Central memory CD8-positive, alpha-beta T cell (primary cell): ENCODE measurements at regions not wholly inside any gene's neighbourhood (a gene's known extent, or its start where the extent isn't known, plus 50 kb on each side); places are given as distances from the start of the nearest gene placed in this dataset.

Source experiments
- ATAC-seq: fragments of 150-1000 bp; cut with Tn5 transposase; replicated peaks from 2 replicates; pipeline ENCODE4 v1.10.0; 2022; ENCODE audit warnings: mild to moderate bottlenecking, moderate FRiP score, moderate number of reproducible peaks; ENCODE audit not compliant: poor library complexity, severe bottlenecking; ENCODE audit errors: extremely low read depth
- DNase-seq, 2 donors: peaks; one replicate each; pipeline ENCODE4 v3.0.0; 2021; ENCODE audit warnings: low spot score in 2 of 2
- H3K27ac Mint-ChIP-seq: one replicate; pipeline ENCODE4 v1.8.0; 2022; ENCODE audit warnings: low read depth, mild to moderate bottlenecking, moderate library complexity, mixed read lengths
- H3K27me3 Mint-ChIP-seq: one replicate; pipeline ENCODE4 v1.8.0; 2022; ENCODE audit warnings: mixed read lengths
- H3K36me3 Mint-ChIP-seq: one replicate; pipeline ENCODE4 v1.8.0; 2022; ENCODE audit warnings: mild to moderate bottlenecking, moderate library complexity, mixed read lengths; ENCODE audit not compliant: insufficient read depth
- H3K4me1 Mint-ChIP-seq: one replicate; pipeline ENCODE4 v1.8.0; 2022; ENCODE audit warnings: mixed read lengths
- H3K4me3 Mint-ChIP-seq: one replicate; pipeline ENCODE4 v1.8.0; 2022; ENCODE audit warnings: mild to moderate bottlenecking, moderate library complexity, mixed read lengths
- H3K9me3 Mint-ChIP-seq: one replicate; pipeline ENCODE4 v1.8.0; 2022; ENCODE audit warnings: mixed read lengths

DNA sequence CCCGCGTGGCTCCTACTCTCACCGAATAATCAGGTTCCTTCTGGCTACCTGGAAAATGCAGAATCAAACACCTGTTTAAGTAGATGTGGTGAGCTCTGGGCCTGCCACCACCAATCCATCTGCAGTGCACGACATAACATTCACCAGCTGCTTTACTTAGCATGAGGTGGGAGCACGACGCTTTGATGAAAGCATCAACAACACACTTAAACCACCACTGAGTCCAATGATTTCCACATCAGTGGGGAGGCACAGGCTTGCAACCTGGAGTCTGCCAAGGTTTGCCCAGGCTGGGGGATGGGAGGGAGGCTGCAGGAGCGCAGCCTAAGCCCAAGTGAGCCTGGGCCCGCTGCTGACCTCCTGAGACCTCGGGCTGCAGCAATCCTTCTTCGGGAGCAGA, 415.5 kb downstream of the MEIS1 start:
- H3K27me3 Mint-ChIP-seq: no peaks in the 10 kb centered on the region
- DNase-seq: no peak
- H3K4me1 Mint-ChIP-seq: no peaks in the 10 kb centered on the region
- H3K27ac Mint-ChIP-seq: no peak overlapping the region
- H3K9me3 Mint-ChIP-seq: no peaks in the 10 kb centered on the region
- no peak for ATAC-seq
- H3K36me3 Mint-ChIP-seq: no peaks in the 10 kb centered on the region
- no peak overlapping the region for H3K4me3 Mint-ChIP-seq

- no peak for DNase-seq
- peaks cover 2% of the 10 kb centered on the region for H3K36me3 Mint-ChIP-seq
- ATAC-seq: no peak
- no peaks in the 10 kb centered on the region for H3K27me3 Mint-ChIP-seq
- H3K4me1 Mint-ChIP-seq: no peaks in the 10 kb centered on the region
- no peaks in the 10 kb centered on the region for H3K9me3 Mint-ChIP-seq
- H3K27ac Mint-ChIP-seq: no peak overlapping the region
- no peak overlapping the region for H3K4me3 Mint-ChIP-seq
These were observed 416.5 kb downstream of the MEIS1 start for GRCh38 chr2:66851449-66851872.

DNA sequence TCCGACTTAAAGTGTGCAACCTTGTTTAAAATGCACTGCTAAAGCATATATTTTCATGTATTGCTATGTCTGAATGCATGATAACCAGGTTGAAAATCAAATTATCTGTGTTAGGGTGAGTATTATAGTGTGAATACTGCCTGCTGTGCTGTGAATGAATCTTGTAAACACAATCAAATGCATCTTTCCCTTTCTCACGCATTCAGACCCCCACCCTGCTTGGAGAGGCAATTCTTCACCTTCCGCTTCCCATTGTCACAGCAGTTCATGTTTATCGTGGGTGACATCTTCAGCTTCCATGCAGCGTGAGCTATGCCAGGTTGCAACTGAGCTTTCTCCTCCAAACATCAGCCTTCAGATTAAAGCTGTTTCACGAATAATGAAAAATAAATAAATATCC, 418.0 kb downstream of the MEIS1 start:
- Mint-ChIP-seq H3K27me3 (no peaks in the 10 kb centered on the region), H3K4me1 (no peaks in the 10 kb centered on the region), H3K9me3 (peaks cover 4% of the 10 kb centered on the region), H3K4me3 (no peak overlapping the region), H3K36me3 (peaks cover 2% of the 10 kb centered on the region), H3K27ac (no peak overlapping the region)
- ATAC-seq (no peak), DNase-seq (no peak)

GRCh38 chr2:66853585-66853984, 418.7 kb downstream of the MEIS1 start:
- Mint-ChIP-seq H3K36me3 (peaks cover 2% of the 10 kb centered on the region), H3K4me3 (no peak overlapping the region), H3K27me3 (no peaks in the 10 kb centered on the region), H3K4me1 (no peaks in the 10 kb centered on the region), H3K27ac (no peak overlapping the region), H3K9me3 (peaks cover 6% of the 10 kb centered on the region)
- ATAC-seq (no peak), DNase-seq (no peak)

- Mint-ChIP-seq H3K4me3 (no peak overlapping the region), H3K36me3 (peaks cover 2% of the 10 kb centered on the region), H3K27ac (no peak overlapping the region), H3K27me3 (no peaks in the 10 kb centered on the region), H3K9me3 (peaks cover 6% of the 10 kb centered on the region), H3K4me1 (no peaks in the 10 kb centered on the region)
- DNase-seq (no peak), ATAC-seq (no peak)
These were observed 419.4 kb downstream of the MEIS1 start for GRCh38 chr2:66854298-66854697.

GRCh38 chr2:66862885-66863650, 428.1 kb downstream of the MEIS1 start:
- Mint-ChIP-seq H3K36me3 (no peaks in the 10 kb centered on the region), H3K4me1 (no peaks in the 10 kb centered on the region), H3K9me3 (peaks cover 1% of the 10 kb centered on the region), H3K4me3 (no peak overlapping the region), H3K27ac (no peak overlapping the region), H3K27me3 (no peaks in the 10 kb centered on the region)
- ATAC-seq (no peak), DNase-seq (no peak)

DNA sequence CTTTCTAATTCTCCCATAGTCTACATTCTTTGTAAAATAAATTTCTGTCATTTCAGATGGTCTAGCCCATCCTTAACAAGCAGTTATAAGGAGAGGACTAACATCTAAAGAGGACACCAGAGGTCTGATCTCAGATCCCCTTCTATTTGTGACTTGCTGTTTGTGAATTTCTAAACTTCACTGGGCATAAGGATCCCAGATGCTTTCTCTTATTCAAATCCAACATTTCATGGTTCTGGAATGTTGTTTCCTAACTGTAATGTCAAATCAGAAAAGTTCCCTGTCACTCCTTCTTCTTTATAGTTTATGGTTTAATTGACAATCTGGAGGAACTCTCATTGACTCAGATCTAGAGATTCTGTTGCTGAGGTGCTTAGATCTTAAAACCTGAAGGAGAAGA, 430.2 kb downstream of the MEIS1 start:
- no peak for DNase-seq
- ATAC-seq: no peak
- Mint-ChIP-seq H3K27ac (no peak overlapping the region), H3K4me1 (no peaks in the 10 kb centered on the region), H3K9me3 (peaks cover 19% of the 10 kb centered on the region), H3K27me3 (no peaks in the 10 kb centered on the region), H3K4me3 (no peak overlapping the region), H3K36me3 (no peaks in the 10 kb centered on the region)

DNA sequence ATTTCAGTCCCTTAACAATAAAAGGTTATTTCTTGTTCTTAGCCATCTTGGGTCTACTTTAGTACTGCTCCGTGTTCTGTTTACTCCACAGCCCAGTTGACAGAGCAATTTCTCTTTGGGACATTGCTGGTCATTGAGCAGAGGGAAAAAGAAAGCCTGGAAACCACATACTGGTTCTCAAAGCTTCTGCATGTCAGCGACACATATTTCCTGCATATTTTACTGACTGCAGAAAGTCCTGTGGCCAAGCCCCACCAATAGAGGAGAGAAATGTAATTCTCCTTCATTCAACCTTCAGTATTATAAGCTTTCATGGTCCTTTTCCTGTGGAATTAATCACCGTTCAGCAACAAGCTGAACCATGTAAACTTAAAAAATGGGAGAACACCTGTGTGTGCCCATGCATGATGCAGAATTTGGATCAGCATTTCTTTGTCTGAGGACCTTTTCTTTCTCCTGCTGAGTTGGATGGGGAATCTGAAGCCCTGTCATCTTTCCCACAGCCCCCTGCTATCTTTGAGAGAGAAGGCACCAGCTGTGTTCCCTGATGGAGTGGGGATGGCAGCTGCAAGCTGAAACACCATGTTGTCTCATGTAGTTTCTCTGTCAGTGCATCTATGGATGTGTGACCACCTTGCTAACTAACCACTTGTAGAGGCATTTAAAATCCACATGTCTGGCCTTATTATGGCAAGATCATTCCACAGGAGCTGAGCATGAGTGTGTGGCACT, 431.6 kb downstream of the MEIS1 start:
- DNase-seq: no peak
- Mint-ChIP-seq H3K9me3 (peaks cover 22% of the 10 kb centered on the region), H3K27me3 (no peaks in the 10 kb centered on the region), H3K27ac (no peak overlapping the region), H3K36me3 (no peaks in the 10 kb centered on the region), H3K4me3 (no peak overlapping the region), H3K4me1 (no peaks in the 10 kb centered on the region)
- no peak for ATAC-seq

DNA sequence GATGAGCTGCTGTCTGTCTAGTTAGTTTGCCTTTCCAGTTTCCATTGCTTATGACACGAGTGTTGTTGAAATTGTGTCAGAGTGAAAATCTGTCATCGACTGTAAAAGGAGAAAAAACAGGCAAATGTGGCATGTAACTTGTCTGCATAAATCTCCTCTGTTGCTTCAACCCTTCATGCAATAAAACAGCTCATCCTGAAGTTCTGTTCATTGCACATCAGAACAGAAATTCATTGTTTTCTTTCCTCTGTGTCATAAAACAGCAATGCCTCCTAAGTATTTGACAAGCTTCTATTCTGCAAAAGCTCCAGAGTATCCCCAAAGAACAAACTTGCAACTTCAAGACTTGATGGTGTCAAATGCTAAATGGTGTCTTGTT, 432.1 kb downstream of the MEIS1 start:
- Mint-ChIP-seq H3K27me3 (no peaks in the 10 kb centered on the region), H3K9me3 (peaks cover 22% of the 10 kb centered on the region), H3K27ac (no peak overlapping the region), H3K4me1 (no peaks in the 10 kb centered on the region), H3K36me3 (no peaks in the 10 kb centered on the region), H3K4me3 (no peak overlapping the region)
- no peak for ATAC-seq
- no peak for DNase-seq

DNA sequence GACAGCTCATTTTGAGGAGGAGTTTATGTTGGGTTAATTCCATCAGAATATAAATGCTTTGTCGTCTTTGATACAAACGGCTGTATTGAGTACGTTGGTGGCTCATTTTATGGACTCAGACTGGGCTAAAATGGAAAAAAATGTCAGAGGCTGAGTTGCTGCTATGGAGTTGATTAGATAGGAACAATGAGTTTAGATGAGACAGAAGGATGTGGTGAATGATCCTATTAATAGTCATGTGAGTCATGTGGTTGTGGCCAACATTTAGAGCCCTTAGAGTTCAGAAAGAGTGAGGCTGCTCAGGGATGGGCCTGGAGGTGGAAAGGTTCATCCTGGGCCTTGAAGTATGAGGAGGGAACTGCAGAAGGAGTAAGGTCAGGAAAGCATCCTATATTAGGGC, 434.2 kb downstream of the MEIS1 start:
- DNase-seq: no peak
- peaks cover 22% of the 10 kb centered on the region for H3K9me3 Mint-ChIP-seq

GRCh38 chr2:66872081-66872985, 437.4 kb downstream of the MEIS1 start:
- H3K27me3 Mint-ChIP-seq: no peaks in the 10 kb centered on the region
- no peak for DNase-seq
- peaks cover 22% of the 10 kb centered on the region for H3K9me3 Mint-ChIP-seq
- no peak overlapping the region for H3K27ac Mint-ChIP-seq
- H3K4me3 Mint-ChIP-seq: no peak overlapping the region
- H3K4me1 Mint-ChIP-seq: no peaks in the 10 kb centered on the region
- no peak for ATAC-seq
- H3K36me3 Mint-ChIP-seq: no peaks in the 10 kb centered on the region

More for the DNA sequence above, 434.2 kb downstream of the MEIS1 start:
- Mint-ChIP-seq H3K27ac (no peak overlapping the region), H3K4me3 (no peak overlapping the region), H3K36me3 (no peaks in the 10 kb centered on the region), H3K27me3 (no peaks in the 10 kb centered on the region), H3K4me1 (no peaks in the 10 kb centered on the region)
- ATAC-seq: no peak

DNA sequence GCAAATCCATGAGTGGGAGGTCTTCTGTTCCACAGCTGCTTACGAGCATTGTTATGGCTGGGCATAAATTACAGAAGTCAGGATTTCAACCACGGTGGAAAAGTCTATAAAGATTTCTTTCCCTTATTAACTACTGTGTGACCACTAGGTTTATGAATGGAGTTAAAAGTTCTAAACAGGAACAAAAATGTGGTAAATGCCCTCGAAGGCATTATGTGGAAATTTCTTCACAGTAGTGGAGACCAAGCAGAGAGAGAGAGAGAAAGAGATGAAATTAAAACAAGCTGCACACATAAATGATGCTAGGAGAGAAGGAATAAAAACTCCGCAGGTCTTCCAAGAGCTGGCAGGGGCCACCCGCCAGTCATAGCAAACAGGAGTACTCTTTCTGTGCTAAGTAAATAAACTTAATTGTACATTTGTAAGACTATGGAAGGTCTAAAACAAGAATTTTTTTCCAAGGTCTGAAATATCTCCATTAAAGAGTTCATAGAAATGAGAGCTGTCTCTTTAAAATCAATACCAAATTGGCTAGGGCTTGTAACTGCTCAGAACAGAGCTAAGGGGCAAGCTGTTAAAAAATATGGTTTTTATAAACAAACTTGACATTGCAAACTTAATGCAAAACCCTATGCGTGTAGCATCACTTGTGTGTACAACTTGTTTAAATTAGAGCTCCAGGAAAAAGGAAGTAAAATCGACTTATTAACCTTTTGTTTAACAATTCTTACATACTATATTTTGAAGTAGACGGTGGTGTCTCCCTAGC, 438.2 kb downstream of the MEIS1 start:
- ATAC-seq (no peak), DNase-seq (no peak)
- no peaks in the 10 kb centered on the region for H3K27me3 Mint-ChIP-seq
- no peaks in the 10 kb centered on the region for H3K36me3 Mint-ChIP-seq
- no peaks in the 10 kb centered on the region for H3K4me1 Mint-ChIP-seq
- no peak overlapping the region for H3K27ac Mint-ChIP-seq
- peaks cover 20% of the 10 kb centered on the region for H3K9me3 Mint-ChIP-seq
- no peak overlapping the region for H3K4me3 Mint-ChIP-seq
